Spinal cord (tissue), 9 donors: ENCODE measurements at regions not wholly inside any gene's neighbourhood (a gene's known extent, or its start where the extent isn't known, plus 50 kb on each side); places are given as distances from the start of the nearest gene placed in this dataset.

Source experiments
- DNase-seq, 6 donors: peaks; one replicate each; pipeline versions ENCODE4 v3.0.0 to v3.0.0-alpha.2; 2013 to 2015; ENCODE audit warnings: low spot score in 6 of 6, low read depth in 4 of 6
- H3K27ac ChIP-seq: one replicate; pipeline ENCODE4 v1.5.1; 2013; ENCODE audit warnings: low read depth, low read length, control low read depth
- H3K27me3 ChIP-seq: one replicate; pipeline ENCODE4 v1.6.1; 2013; ENCODE audit warnings: low read length; ENCODE audit not compliant: control insufficient read depth, insufficient read depth
- H3K36me3 ChIP-seq: one replicate; pipeline ENCODE4 v1.6.1; 2013; ENCODE audit warnings: low read length; ENCODE audit not compliant: control insufficient read depth, insufficient read depth
- H3K4me1 ChIP-seq: one replicate; pipeline ENCODE4 v1.6.1; 2013; ENCODE audit warnings: low read length; ENCODE audit not compliant: control insufficient read depth, insufficient read depth
- H3K4me3 ChIP-seq: one replicate; pipeline ENCODE4 v1.5.1; 2013; ENCODE audit warnings: low read depth, low read length, control low read depth
- H3K9me3 ChIP-seq: one replicate; pipeline ENCODE4 v1.6.1; 2013; ENCODE audit warnings: low read length; ENCODE audit not compliant: control insufficient read depth, insufficient read depth
- WGBS: methylation state at CpG from one replicate; pipeline ENCODE4 v1.1.5; 2013; ENCODE audit warnings: missing lambda C conversion rate; ENCODE audit not compliant: insufficient coverage; 5-methylcytosine and 5-hydroxymethylcytosine counted together
- donor health status: healthy.

DNA sequence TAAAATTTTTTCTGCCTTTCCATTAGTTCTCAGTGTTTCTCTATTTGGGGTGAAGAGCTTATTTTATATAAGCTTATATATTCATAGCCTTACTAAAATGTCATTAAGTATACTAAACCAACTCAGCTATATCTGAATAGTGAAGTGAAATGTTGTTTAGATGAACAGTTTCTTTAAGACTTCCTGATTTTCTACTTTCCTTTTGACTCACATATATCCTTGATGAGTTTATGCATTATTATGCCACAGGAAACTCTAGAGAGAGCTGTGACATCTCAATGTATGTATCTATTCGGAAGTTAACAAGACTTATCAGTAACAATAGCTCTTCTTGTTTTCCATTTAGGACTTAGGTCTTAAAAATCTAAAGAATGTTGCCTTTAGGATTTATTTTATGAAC lies 1491.8 kb upstream of the IGFBP7 start:
- Histone ChIP-seq H3K4me1 (no peaks in the 10 kb centered on the region), H3K27me3 (no peaks in the 10 kb centered on the region), H3K36me3 (no peaks in the 10 kb centered on the region), H3K27ac (no peak overlapping the region), H3K4me3 (no peak overlapping the region), H3K9me3 (no peaks in the 10 kb centered on the region)
- no peak for DNase-seq
- no CpG with 5 or more reads among the region's 1 CpG for WGBS

DNA sequence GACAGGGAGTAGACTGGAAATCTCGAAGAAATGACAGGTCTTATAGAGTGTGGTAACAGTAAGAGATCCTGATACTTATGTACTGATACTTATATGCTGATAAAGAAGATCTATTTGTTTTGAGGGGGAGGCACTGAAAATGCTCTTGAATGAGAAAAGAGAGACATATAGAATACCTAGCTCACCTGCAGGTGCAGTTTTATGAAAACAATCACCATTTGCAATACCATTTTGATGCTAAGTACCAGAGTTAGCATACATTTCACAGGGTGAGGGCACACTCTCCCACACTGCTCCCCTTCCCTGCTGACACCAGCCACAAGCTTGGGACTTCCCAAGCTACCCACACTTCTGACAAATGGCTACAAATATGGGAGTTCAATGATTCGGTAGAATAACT lies 1490.1 kb upstream of the IGFBP7 start:
- H3K27me3 ChIP-seq = no peaks in the 10 kb centered on the region
- H3K4me3 ChIP-seq = no peak overlapping the region
- no peaks in the 10 kb centered on the region for H3K4me1 ChIP-seq
- 80% methylated on average over 1 of the region's 2 CpGs for WGBS
- no peak for DNase-seq
- no peak overlapping the region for H3K27ac ChIP-seq
- no peaks in the 10 kb centered on the region for H3K9me3 ChIP-seq
- H3K36me3 ChIP-seq = no peaks in the 10 kb centered on the region

- Histone ChIP-seq H3K4me1 (no peaks in the 10 kb centered on the region), H3K9me3 (no peaks in the 10 kb centered on the region), H3K4me3 (no peak overlapping the region), H3K36me3 (no peaks in the 10 kb centered on the region), H3K27me3 (no peaks in the 10 kb centered on the region), H3K27ac (no peak overlapping the region)
- DNase-seq = no peak
- WGBS = 71% methylated on average over 1 of the region's 2 CpGs
Observed at GRCh38 chr4:58590722-58591121, 1480.5 kb upstream of the IGFBP7 start.

GRCh38 chr4:58587856-58588255 lies 1477.7 kb upstream of the IGFBP7 start:
- Histone ChIP-seq H3K27me3 (no peaks in the 10 kb centered on the region), H3K27ac (no peak overlapping the region), H3K4me1 (no peaks in the 10 kb centered on the region), H3K9me3 (peaks cover 3% of the 10 kb centered on the region), H3K36me3 (no peaks in the 10 kb centered on the region), H3K4me3 (no peak overlapping the region)
- 93% methylated on average over 3 of the region's 6 CpGs for WGBS
- DNase-seq = no peak

DNA sequence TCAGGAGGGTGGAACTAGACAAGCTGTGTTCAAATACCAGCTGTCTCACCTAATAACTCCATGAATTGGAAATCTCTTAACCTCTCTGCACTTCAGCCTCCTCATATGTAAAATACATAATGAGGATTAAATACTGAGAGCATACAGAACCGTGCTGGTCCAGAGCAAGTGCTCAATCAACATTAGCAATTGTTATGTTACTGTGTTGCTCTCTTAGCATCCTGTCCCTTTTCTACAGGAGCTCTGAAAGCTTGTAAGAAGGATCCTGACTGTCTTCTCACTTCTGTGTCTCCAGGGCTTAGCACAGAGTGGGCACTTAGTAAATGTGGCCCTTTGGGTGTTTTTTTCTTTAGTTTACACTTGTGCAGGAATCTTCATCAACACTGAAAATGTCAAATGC lies 1456.1 kb upstream of the IGFBP7 start:
- WGBS = no CpG with 5 or more reads among the region's 1 CpG
- Histone ChIP-seq H3K9me3 (no peaks in the 10 kb centered on the region), H3K4me3 (no peak overlapping the region), H3K36me3 (no peaks in the 10 kb centered on the region), H3K4me1 (no peaks in the 10 kb centered on the region), H3K27me3 (no peaks in the 10 kb centered on the region), H3K27ac (no peak overlapping the region)
- DNase-seq = no peak

GRCh38 chr4:58564695-58565475 lies 1454.7 kb upstream of the IGFBP7 start:
- Histone ChIP-seq H3K4me3 (no peak overlapping the region), H3K27me3 (no peaks in the 10 kb centered on the region), H3K36me3 (no peaks in the 10 kb centered on the region), H3K27ac (no peak overlapping the region), H3K9me3 (no peaks in the 10 kb centered on the region), H3K4me1 (no peaks in the 10 kb centered on the region)
- 87% methylated on average over 4 of the region's 6 CpGs for WGBS
- DNase-seq = no peak

- H3K4me3 ChIP-seq = no peak overlapping the region
- 100% methylated on average over 1 of the region's 1 CpG for WGBS
- no peak for DNase-seq
Observed at GRCh38 chr4:58561170-58561569, 1451.0 kb upstream of the IGFBP7 start.

GRCh38 chr4:58560736-58561135 lies 1450.6 kb upstream of the IGFBP7 start:
- DNase-seq = no peak
- Histone ChIP-seq H3K9me3 (no peaks in the 10 kb centered on the region), H3K4me3 (no peak overlapping the region), H3K27ac (no peak overlapping the region), H3K4me1 (no peaks in the 10 kb centered on the region), H3K36me3 (no peaks in the 10 kb centered on the region), H3K27me3 (no peaks in the 10 kb centered on the region)
- no CpG with 5 or more reads among the region's 1 CpG for WGBS

More at GRCh38 chr4:58561170-58561569, 1451.0 kb upstream of the IGFBP7 start:
- no peak overlapping the region for H3K27ac ChIP-seq
- H3K4me1 ChIP-seq = no peaks in the 10 kb centered on the region
- H3K9me3 ChIP-seq = no peaks in the 10 kb centered on the region
- no peaks in the 10 kb centered on the region for H3K36me3 ChIP-seq
- no peaks in the 10 kb centered on the region for H3K27me3 ChIP-seq

GRCh38 chr4:58553679-58554078 lies 1443.5 kb upstream of the IGFBP7 start:
- no peaks in the 10 kb centered on the region for H3K4me1 ChIP-seq
- H3K27ac ChIP-seq = no peak overlapping the region

DNA sequence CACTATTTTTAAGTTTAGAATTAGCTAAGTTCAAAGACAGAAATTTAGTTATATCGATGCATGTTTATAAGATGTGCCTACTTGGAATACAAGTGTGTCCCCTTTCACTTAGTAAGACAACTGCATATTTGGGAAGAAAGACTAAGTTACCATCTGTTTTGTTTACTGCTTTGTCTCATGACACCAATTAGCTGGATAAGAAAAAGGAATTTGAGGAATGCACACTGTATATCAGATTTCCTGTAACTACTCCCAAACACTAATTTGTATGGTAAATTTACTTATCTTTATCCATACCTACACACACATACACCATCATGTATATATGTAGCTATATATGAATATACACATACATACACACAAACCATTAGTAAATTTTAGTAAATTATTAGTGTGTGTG lies 1442.8 kb upstream of the IGFBP7 start:
- WGBS = no CpG with 5 or more reads among the region's 1 CpG
- no peak for DNase-seq
- H3K27ac ChIP-seq = no peak overlapping the region
- no peaks in the 10 kb centered on the region for H3K27me3 ChIP-seq
- no peaks in the 10 kb centered on the region for H3K4me1 ChIP-seq
- no peaks in the 10 kb centered on the region for H3K36me3 ChIP-seq
- H3K4me3 ChIP-seq = no peak overlapping the region
- no peaks in the 10 kb centered on the region for H3K9me3 ChIP-seq

More at GRCh38 chr4:58553679-58554078, 1443.5 kb upstream of the IGFBP7 start:
- Histone ChIP-seq H3K4me3 (no peak overlapping the region), H3K27me3 (no peaks in the 10 kb centered on the region), H3K36me3 (no peaks in the 10 kb centered on the region), H3K9me3 (no peaks in the 10 kb centered on the region)
- no peak for DNase-seq
- no CpG with 5 or more reads among the region's 2 CpGs for WGBS
